Anterior cingulate cortex (tissue), 58 donors: ENCODE measurements at regions not wholly inside any gene's neighbourhood (a gene's known extent, or its start where the extent isn't known, plus 50 kb on each side); places are given as distances from the start of the nearest gene placed in this dataset.
"Not testable (repeated sequence)": the region's sequence is repeated elsewhere in the genome, so short reads cannot be mapped to it uniquely, and the experiment has no call there.

Experiments
- DNase-seq, 58 donors: peaks; one replicate each; lab custom pipeline; 2025; lab: John Stamatoyannopoulos, UW

DNA sequence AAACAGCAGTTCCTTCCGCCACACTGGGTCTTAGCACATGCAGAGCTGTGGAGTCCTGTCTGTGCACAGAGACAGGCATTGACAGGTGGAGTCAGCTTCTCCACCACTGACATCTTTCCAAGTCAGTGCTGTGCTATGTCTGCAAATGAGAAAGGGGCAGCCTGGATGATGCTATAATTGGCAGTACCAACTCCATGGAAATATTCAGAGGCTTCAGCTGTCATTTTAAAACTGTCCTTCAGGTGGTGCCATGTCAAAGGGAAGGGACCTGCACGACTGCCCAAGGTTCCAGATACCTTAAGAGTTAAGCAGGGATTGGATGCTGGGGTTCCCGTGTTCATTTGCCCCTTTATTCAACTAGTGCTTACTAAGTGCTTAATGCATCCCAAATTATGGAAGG is 258.0 kb upstream of the PRKCQ start:
- DNase-seq = no peak

GRCh38 chr10:6833458-6834011 is 253.5 kb upstream of the PRKCQ start:
- no peak for DNase-seq

- not testable (repeated sequence) for DNase-seq
Observed at GRCh38 chr10:6830981-6831380, 250.9 kb upstream of the PRKCQ start.

- DNase-seq = not testable (repeated sequence)
Observed at GRCh38 chr10:6824793-6825192, 244.7 kb upstream of the PRKCQ start.

DNA sequence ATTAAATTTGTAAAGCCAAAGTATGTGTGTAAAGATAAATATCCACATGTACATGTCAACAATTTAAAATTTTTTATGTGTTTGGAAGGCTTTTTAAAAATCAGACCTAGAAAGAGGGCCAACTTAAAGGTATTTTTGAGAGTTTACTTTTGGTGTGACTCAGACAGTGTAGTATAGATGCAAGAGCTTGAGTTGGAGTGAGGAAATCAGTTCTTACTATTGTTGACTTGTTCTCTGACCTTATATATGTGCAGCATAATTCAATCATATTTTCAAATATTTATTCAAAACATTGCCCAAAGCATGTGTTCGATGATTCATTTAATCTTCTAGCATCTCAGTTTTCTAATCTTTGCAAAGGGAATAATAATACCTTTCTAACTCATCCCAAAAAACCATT is 243.7 kb upstream of the PRKCQ start:
- DNase-seq = no peak

- no peak for DNase-seq
Observed at GRCh38 chr10:6819301-6819700, 239.2 kb upstream of the PRKCQ start.

DNA sequence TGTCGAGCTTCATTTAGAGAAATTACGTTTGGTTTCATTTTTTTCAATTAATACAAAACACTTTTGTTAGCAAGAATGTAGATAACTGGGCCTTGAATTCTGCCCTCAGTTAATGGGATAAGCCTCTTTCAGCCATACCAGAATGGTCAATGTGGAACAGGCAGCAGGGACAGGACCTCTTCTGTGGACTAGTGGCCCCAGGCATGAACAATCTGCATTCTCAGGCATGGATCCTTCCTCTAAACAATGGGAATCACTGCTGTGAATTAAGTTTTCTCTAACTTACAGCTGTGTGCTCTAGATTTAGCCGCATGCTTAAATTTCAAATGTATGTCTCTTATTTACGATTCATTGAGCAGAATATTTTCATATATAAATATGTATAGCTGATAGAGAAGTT is 237.7 kb upstream of the PRKCQ start:
- DNase-seq = no peak

- no peak for DNase-seq
Observed at GRCh38 chr10:6815346-6815745, 235.3 kb upstream of the PRKCQ start.

GRCh38 chr10:6813856-6814255 is 233.8 kb upstream of the PRKCQ start:
- DNase-seq = no peak

- no peak for DNase-seq
Observed at GRCh38 chr10:6813306-6813705, 233.2 kb upstream of the PRKCQ start.

- DNase-seq = no peak
Observed at GRCh38 chr10:6811153-6811552, 231.1 kb upstream of the PRKCQ start.

DNA sequence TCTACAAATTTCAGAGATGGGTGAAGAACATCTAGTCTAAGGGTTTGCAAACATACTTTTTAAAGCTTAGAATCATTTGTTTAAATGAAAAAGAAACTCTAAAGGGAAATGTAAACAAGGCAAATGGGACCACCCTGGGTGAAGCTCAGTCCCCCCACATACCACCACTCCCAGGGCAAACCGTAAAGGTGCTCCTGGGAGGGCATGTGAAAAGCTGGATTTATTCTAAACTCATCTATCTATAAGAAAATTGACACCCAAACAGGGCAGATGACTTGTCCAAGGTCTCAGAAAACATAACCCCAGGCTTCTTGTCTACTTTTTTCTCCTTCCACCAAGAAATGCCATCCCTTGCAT is 223.3 kb upstream of the PRKCQ start:
- DNase-seq = no peak

DNA sequence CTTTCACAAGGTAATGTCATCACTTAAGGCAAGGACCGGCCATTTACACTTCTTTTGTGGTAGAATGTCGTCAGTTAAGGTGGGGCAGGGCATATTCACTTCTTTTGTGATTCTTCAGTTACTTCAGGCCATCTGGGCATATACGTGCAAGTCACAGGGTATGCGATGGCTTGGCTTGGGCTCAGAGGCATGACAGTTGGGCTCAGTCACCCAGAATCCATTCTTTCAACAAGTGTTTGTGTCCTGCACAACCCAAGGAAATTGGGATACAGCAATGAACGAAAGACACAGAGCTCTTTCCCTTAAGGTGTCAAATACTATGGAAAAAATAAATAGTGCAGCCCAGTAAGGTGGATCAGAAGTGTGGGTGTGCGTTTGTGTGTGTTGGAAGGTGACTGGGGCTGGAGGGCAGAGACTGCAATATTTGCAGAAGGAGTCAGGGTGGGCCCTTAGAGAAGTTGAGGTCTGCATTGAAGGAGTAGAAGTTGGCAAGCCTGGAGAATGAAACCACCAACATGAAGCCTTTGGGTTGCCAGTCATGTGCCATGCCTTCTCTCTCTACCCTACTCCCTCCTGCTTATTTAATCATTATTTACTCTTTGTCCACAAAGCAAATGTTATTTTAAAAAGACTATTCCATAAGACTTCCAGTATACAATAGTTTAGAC is 222.8 kb upstream of the PRKCQ start:
- no peak for DNase-seq

DNA sequence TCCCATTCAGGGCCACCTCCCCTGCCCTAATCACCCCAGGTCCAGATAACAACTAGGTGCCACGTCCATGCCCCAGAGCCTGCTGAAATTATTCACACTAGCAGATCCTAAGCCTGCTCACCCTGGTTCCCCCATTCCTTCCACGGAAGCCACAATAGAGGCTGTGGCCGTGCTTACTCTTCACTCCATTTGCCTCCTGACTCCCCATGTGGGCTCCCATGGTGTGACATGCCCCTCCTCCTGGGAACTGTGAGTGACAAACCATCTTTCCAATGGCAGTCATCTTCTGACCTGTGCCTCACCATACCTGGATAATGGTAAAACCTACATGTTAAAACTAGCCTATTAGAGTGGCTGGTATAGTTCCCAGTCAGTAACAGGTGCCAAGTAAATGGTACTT is 216.2 kb upstream of the PRKCQ start:
- no peak for DNase-seq

GRCh38 chr10:6795541-6795940 is 215.5 kb upstream of the PRKCQ start:
- DNase-seq = peak in 2 of 58 donors; percentile 6 to 12

DNA sequence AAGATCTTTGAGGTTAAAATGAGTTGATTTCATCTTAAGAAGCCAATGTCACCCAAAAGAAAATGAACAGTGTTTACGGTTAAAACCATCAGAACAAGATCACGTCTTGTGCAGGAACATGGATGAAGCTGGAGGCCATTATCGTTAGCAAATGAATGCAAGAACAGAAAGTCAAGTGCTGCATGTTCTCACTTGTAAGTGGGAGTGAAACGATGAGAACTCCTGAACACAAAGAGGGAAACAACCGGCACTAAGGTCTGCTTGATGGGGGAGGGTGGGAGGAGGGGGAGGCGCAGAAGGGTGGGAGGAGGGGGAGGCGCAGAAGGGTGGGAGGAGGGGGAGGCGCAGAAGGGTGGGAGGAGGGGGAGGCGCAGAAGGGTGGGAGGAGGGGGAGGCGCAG is 214.8 kb upstream of the PRKCQ start:
- DNase-seq = not testable (repeated sequence)

DNA sequence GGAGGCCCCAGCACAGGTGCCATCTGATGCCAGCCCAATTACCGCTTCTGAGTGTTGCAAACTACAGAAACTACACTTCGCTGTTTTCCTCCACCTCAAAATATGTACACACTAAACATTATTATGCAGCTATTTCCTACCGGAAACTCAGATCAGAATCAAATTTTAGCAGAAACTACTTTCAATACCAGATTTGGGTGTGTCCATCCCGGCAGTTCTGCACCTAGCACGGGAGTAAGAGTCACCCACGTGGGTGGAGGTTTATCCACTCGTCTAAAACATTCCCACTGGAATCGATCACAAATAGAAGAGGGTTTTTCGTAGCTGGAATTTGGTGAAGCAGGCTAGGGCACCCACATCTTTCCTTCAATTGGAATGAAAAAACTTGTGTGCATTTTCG is 214.4 kb upstream of the PRKCQ start:
- DNase-seq = no peak

DNA sequence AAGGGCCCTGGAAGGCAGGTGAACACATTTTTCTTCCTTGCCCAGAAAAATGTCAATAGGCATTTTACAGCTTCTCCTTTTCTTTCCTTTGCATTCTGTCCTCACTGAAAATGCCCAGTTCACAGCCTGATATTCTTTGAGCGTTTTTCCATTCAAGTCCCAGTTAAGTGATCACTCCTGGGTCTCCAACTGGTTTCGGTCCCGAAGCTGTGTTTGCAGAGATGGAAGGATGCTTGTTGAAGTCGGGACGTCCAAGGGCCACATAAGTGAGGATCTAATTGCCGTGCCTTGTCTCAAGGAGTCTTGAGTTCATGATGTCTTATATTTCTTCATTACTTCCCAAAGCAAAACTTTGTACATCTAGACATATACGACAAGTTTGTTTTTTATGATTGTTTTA is 208.7 kb upstream of the PRKCQ start:
- DNase-seq = no peak

DNA sequence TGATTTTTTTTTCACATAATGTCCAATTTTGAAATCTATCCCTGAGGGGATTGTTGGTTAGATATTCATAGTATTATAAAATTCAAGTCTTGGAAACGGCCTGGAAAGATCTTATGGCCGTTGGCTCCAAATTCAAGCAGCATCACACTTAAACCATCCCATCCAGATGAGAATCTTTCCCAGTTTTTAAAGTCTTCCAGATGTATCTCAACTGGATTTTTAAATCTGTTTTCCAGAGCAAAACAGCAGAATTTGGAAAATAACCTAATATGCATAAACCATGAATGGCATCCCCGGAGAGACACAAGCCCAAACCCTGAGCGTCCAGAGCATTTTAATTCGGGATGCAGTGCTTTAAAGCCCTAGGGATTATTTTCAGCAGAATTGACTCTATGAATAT is 208.2 kb upstream of the PRKCQ start:
- no peak for DNase-seq

DNA sequence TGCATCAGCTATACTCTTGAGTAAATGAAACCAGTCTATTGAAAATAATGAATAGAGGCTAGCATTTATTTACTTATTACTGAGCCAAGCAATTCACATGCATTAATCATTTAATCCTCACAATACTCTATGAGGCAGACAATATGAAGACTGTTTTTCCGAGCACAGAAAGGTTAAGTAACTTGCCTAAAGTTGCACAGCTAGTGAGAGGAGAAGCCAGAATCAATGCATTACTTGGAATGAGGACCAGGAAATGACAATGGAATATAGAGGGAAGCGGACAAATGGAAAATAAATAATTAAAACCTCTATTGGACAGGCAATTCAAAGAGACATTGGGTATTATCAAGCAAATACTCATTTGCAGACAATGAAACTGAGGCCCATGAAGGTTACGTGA is 207.6 kb upstream of the PRKCQ start:
- no peak for DNase-seq

DNA sequence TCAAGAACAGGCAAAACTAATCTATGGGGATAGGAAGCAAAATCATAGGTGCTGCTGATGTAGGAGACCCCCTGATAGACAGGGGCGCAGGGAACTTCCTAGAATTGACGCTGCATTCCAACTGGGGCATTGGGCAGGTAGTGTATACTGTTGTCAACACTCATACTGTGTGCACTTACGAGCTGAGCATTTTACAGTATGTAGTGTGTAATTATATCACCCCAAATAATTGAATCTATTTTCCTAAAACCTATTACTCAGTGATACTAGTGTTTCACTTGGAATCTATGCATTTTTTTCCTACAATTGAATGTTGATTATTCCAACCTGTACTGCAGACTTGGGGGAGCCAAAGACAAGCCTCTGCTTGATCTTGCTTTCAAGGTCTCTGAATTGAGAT is 207.0 kb upstream of the PRKCQ start:
- DNase-seq = no peak

DNA sequence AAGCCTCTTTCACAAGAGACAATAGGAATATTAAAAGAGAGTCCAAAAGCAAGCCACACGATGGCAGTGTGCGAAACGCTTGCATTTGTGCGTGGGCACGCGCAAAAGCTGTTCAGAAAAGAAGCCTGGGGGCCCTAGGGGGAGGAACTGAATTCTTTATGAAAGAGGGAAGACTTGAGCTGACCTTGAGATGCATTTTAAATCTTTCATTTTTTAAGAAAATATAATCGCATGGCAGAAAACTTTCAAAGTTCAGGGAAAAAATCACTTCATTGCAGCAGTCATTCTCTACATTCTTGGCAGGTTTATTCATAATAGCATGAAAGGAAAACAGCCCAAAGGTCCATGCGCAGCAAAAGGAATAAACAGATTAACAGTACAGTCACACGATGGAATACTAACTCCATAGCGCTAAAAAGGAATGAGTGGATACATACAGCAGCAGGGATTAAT is 206.5 kb upstream of the PRKCQ start:
- peak in 33 of 58 donors; percentile 2 to 57 (median 19) for DNase-seq

- DNase-seq = not testable (repeated sequence)
Observed at GRCh38 chr10:6784429-6784828, 204.4 kb upstream of the PRKCQ start.
